NT2/D1 (cell line): ENCODE measurements at regions not wholly inside any gene's neighbourhood (a gene's known extent, or its start where the extent isn't known, plus 50 kb on each side); places are given as distances from the start of the nearest gene placed in this dataset.

Experiments used
- SUZ12 ChIP-seq: IDR thresholded peaks from 2 replicates; pipeline ENCODE4 v1.6.1; 2011; ENCODE audit not compliant: insufficient read length, insufficient read depth; ENCODE audit errors: extremely low read depth
- YY1 ChIP-seq: IDR thresholded peaks from 2 replicates; pipeline ENCODE4 v1.6.1; 2011; ENCODE audit not compliant: insufficient read length, insufficient read depth
- ZNF274 ChIP-seq: IDR thresholded peaks from 2 replicates; pipeline ENCODE4 v1.6.1; 2011; ENCODE audit warnings: mild to moderate bottlenecking, low read depth, low read length

- no peak for TF ChIP-seq YY1
- TF ChIP-seq ZNF274: no peak
- TF ChIP-seq SUZ12: no peak
Measured at GRCh38 chr6:164942271-164942670, 367.1 kb downstream of the C6orf118 start.
